Peyer's patch (tissue), 4 donors: ENCODE measurements at regions not wholly inside any gene's neighbourhood (a gene's known extent, or its start where the extent isn't known, plus 50 kb on each side); places are given as distances from the start of the nearest gene placed in this dataset.

Source experiments
- POLR2A ChIP-seq, 2 donors: fragments of 450-650 bp; IDR thresholded peaks; one replicate each; pipeline ENCODE4 v1.5.1; 2017; ENCODE audit warnings: antibody characterized with exemption in 2 of 2, mild to moderate bottlenecking in 2 of 2, moderate library complexity in 2 of 2
- TF ChIP-seq, protein P1 (sequence below), 6 experiments: fragments of 450-650 bp in 4 of 6; fragments of 200-600 bp in 2 of 6; sonication (generic) in 1 of 6; IDR thresholded peaks; one replicate each; pipeline ENCODE4 v1.5.1; 2017 to 2019; ENCODE audit warnings: antibody characterized with exemption in 6 of 6, mild to moderate bottlenecking in 3 of 6, moderate library complexity in 1 of 6

GRCh38 chr6:163897030-163897429 lies 482.5 kb downstream of the QKI start:
- TF ChIP-seq, protein P1, sequence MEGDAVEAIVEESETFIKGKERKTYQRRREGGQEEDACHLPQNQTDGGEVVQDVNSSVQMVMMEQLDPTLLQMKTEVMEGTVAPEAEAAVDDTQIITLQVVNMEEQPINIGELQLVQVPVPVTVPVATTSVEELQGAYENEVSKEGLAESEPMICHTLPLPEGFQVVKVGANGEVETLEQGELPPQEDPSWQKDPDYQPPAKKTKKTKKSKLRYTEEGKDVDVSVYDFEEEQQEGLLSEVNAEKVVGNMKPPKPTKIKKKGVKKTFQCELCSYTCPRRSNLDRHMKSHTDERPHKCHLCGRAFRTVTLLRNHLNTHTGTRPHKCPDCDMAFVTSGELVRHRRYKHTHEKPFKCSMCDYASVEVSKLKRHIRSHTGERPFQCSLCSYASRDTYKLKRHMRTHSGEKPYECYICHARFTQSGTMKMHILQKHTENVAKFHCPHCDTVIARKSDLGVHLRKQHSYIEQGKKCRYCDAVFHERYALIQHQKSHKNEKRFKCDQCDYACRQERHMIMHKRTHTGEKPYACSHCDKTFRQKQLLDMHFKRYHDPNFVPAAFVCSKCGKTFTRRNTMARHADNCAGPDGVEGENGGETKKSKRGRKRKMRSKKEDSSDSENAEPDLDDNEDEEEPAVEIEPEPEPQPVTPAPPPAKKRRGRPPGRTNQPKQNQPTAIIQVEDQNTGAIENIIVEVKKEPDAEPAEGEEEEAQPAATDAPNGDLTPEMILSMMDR (IDR thresholded peaks at IDR 0.05): no peak
- TF ChIP-seq POLR2A (IDR thresholded peaks at IDR 0.05): no peak
